ENCODE measurements at regions not wholly inside any gene's neighbourhood (a gene's known extent, or its start where the extent isn't known, plus 50 kb on each side); places are given as distances from the start of the nearest gene placed in this dataset.
A peak's percentile ranks its signal among the peaks of the same experiment; 100 is the strongest.

DNA sequence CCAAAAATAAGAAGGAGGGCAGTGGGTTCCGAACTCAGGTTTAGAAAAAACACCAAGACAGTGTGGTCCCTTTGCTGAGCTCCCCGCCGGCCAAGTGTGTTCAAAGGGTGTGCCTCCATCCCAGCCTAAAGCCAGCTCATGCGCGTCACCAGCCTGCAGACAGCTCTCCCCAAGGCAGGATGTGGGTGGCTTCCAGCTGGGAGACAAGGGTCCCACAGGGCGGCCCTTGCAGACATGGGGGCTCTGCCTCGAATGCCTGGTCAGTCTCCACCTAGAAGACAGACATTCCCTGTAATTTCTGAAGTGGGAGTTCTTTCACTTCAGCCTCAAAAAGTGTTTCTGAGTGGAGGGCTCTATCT lies 135.8 kb upstream of the GPC1 start:
- Histone ChIP-seq H3K4me1 (no peaks in the 10 kb centered on the region), H3K27ac (no peak overlapping the region), H3K4me3 (no peak overlapping the region), H3K9me3 (no peaks in the 10 kb centered on the region), H3K27me3 (no peaks in the 10 kb centered on the region), H3K36me3 (no peaks in the 10 kb centered on the region)
- 35% methylated on average over 2 of the region's 7 CpGs for WGBS (ENCODE audit: insufficient coverage, low coverage, low lambda C conversion rate, missing lambda C conversion rate)
- ATAC-seq (no peak), DNase-seq (no peak)
- no peak for TF ChIP-seq POLR2A (IDR thresholded peaks at IDR 0.05)
- TF ChIP-seq, protein P1, sequence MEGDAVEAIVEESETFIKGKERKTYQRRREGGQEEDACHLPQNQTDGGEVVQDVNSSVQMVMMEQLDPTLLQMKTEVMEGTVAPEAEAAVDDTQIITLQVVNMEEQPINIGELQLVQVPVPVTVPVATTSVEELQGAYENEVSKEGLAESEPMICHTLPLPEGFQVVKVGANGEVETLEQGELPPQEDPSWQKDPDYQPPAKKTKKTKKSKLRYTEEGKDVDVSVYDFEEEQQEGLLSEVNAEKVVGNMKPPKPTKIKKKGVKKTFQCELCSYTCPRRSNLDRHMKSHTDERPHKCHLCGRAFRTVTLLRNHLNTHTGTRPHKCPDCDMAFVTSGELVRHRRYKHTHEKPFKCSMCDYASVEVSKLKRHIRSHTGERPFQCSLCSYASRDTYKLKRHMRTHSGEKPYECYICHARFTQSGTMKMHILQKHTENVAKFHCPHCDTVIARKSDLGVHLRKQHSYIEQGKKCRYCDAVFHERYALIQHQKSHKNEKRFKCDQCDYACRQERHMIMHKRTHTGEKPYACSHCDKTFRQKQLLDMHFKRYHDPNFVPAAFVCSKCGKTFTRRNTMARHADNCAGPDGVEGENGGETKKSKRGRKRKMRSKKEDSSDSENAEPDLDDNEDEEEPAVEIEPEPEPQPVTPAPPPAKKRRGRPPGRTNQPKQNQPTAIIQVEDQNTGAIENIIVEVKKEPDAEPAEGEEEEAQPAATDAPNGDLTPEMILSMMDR (IDR thresholded peaks at IDR 0.05), result no peak
- intact Hi-C loops (cut with DNase I), result no loop called here

DNA sequence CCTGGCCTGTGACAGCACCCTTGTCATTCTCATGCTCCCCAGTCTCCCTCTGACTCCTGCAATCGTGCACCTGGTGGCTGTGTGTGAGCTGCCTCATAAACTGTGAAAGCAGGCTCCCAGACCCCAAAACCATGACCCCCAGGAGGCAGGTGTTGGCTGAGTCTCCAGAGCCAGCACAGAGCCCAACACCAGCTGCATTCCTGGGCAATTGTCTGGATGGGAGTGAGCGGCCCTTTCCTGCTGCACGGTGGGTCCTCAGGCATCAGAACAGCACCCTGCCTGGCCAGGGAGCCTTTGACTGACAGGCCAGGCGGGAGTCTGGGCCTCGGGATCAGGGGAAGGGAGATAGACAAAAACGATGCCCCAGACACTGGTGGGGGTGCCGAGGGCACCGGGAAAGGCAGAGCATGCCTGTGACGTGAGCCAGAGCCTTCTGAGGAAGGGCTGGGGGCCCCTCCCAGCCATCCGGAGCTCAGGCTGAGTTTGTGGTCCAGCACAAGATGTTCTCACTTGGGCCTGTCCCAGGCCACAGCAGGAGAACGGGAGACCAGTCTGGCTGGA lies 135.1 kb upstream of the GPC1 start:
- ATAC-seq (no peak), DNase-seq (peak in 1 of 3 donors; percentile 22)
- 77% methylated on average over 3 of the region's 11 CpGs for WGBS (ENCODE audit: insufficient coverage, low coverage, low lambda C conversion rate, missing lambda C conversion rate)
- no peak overlapping the region for H3K27ac ChIP-seq
- H3K9me3 ChIP-seq, result no peaks in the 10 kb centered on the region
- no peak overlapping the region for H3K4me3 ChIP-seq
- TF ChIP-seq POLR2A (IDR thresholded peaks at IDR 0.05), result no peak
- TF ChIP-seq, protein P1 (IDR thresholded peaks at IDR 0.05), result no peak
- no peaks in the 10 kb centered on the region for H3K4me1 ChIP-seq
- intact Hi-C loops (cut with DNase I), result no loop called here
- no peaks in the 10 kb centered on the region for H3K36me3 ChIP-seq
- no peaks in the 10 kb centered on the region for H3K27me3 ChIP-seq

DNA sequence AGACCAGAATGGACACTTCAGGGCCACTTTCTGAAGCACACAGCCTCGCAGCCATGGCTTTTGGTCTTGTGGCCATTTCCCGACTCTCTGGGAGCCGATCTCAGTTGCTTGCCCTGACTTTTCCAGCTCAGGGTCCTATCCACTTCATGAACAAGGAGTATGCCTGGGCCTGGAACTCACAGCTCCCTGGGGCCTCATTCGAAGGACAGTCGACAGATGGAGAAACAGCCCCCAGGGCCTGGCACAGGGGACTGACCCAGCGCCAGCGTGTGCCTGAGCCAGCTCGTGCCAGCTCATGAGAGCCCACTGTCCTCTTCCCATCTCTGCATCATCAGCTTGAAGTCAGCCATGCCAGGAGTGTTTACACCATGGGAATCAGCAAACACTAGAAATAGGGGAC lies 134.6 kb upstream of the GPC1 start:
- H3K4me3 ChIP-seq, result no peak overlapping the region
- intact Hi-C loops (cut with DNase I), result no loop called here
- no peak for TF ChIP-seq POLR2A (IDR thresholded peaks at IDR 0.05)
- TF ChIP-seq, protein P1 (IDR thresholded peaks at IDR 0.05), result no peak
- no peaks in the 10 kb centered on the region for H3K36me3 ChIP-seq
- WGBS (ENCODE audit: insufficient coverage, low coverage, low lambda C conversion rate, missing lambda C conversion rate), result 82% methylated on average over 3 of the region's 8 CpGs
- H3K27ac ChIP-seq, result no peak overlapping the region
- peak in 1 of 3 donors; percentile 22 for DNase-seq
- ATAC-seq, result no peak
- H3K27me3 ChIP-seq, result no peaks in the 10 kb centered on the region
- no peaks in the 10 kb centered on the region for H3K4me1 ChIP-seq
- no peaks in the 10 kb centered on the region for H3K9me3 ChIP-seq

DNA sequence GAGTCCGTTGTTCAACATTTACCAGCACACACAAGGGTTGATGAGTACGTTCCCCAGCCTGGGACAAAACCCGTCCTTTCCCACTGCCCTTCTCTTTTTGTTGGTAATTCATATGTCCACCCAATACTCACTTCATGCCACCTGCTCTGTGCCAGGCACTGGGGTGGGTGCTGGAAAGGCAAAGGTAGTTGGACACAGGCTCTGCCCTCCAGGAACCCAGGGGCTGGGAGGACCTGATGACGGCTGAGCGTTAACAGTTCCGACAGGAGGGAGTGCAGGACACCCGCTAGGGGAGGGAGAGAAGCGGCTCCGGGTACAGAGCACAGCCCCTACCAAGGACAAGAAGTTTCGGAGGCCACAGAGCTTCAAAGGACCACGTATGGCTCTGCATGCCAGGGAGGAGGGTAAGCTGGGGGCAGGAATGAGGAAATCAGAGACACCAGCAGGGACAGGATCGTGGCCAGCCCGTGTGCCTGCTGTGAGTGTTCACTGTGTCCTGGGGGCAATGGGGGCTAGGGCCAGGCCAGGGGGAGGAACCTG lies 134.1 kb upstream of the GPC1 start:
- no peaks in the 10 kb centered on the region for H3K9me3 ChIP-seq
- TF ChIP-seq, protein P1 (IDR thresholded peaks at IDR 0.05), result no peak
- TF ChIP-seq POLR2A (IDR thresholded peaks at IDR 0.05), result no peak
- H3K4me1 ChIP-seq, result no peaks in the 10 kb centered on the region
- WGBS (ENCODE audit: insufficient coverage, low coverage, low lambda C conversion rate, missing lambda C conversion rate), result 68% methylated on average over 9 of the region's 13 CpGs
- intact Hi-C loops (cut with DNase I), result no loop called here
- ATAC-seq (no peak), DNase-seq (peak in 1 of 3 donors; percentile 25)
- no peaks in the 10 kb centered on the region for H3K27me3 ChIP-seq
- H3K4me3 ChIP-seq, result no peak overlapping the region
- no peaks in the 10 kb centered on the region for H3K36me3 ChIP-seq
- no peak overlapping the region for H3K27ac ChIP-seq

Data from right lobe of liver (tissue), 6 donors.